SK-N-SH (cell line): ENCODE measurements at regions not wholly inside any gene's neighbourhood (a gene's known extent, or its start where the extent isn't known, plus 50 kb on each side); places are given as distances from the start of the nearest gene placed in this dataset.

Experiments used
- CTCF ChIP-seq: fragments of 200-600 bp; sonication (generic); IDR thresholded peaks from 2 replicates; pipeline ENCODE4 v1.6.1; 2017; ENCODE audit warnings: antibody characterized with exemption, mild to moderate bottlenecking, moderate library complexity
- EZH2phosphoT487 ChIP-seq: fragments of 200-600 bp; sonication (generic); IDR thresholded peaks from 2 replicates; pipeline ENCODE4 v1.6.1; 2017; ENCODE audit warnings: low read depth, mixed run types, mild to moderate bottlenecking, antibody characterized with exemption, moderate library complexity, borderline replicate concordance
- POLR2AphosphoS5 ChIP-seq: IDR thresholded peaks from 2 replicates; pipeline ENCODE4 v1.6.1; 2012; ENCODE audit warnings: low read depth, low read length
- RAD21 ChIP-seq: IDR thresholded peaks from 2 replicates; pipeline ENCODE4 v1.6.1; 2012; ENCODE audit warnings: mild to moderate bottlenecking, low read length
- TEAD4 ChIP-seq: IDR thresholded peaks from 2 replicates; pipeline ENCODE4 v1.4.0; 2012; ENCODE audit warnings: mild to moderate bottlenecking, borderline replicate concordance; ENCODE audit not compliant: insufficient read depth
- YY1 ChIP-seq: IDR thresholded peaks from 2 replicates; pipeline ENCODE4 v1.4.0; 2012; ENCODE audit warnings: low read depth, mild to moderate bottlenecking

GRCh38 chr11:94697156-94697555 lies 71.0 kb upstream of the AMOTL1 start:
- no peak for TF ChIP-seq CTCF
- no peak for TF ChIP-seq POLR2AphosphoS5
- TF ChIP-seq TEAD4: no peak
- no peak for TF ChIP-seq YY1
- no peak for TF ChIP-seq RAD21
- no peak for TF ChIP-seq EZH2phosphoT487
